HG03558 (cell line): ENCODE measurements at regions not wholly inside any gene's neighbourhood (a gene's known extent, or its start where the extent isn't known, plus 50 kb on each side); places are given as distances from the start of the nearest gene placed in this dataset.
"Not testable (repeated sequence)": the region's sequence is repeated elsewhere in the genome, so short reads cannot be mapped to it uniquely, and the experiment has no call there.

Experiments used
- ATAC-seq: cut with Tn5 transposase; IDR thresholded peaks from one replicate; pipeline ENCODE4 v1.9.1; 2021; ENCODE audit warnings: moderate number of reproducible peaks; ENCODE audit not compliant: unreplicated experiment; ENCODE audit errors: extremely low read depth

- no peak for ATAC-seq
Observed at GRCh38 chr15:35286721-35287120, 201.6 kb upstream of the NANOGP8 start.

- no peak for ATAC-seq
Observed at GRCh38 chr15:35282965-35283496, 197.9 kb upstream of the NANOGP8 start.

- ATAC-seq, result no peak
Observed at GRCh38 chr15:35281515-35281914, 196.4 kb upstream of the NANOGP8 start.

GRCh38 chr15:35279811-35280210 lies 194.7 kb upstream of the NANOGP8 start:
- ATAC-seq, result no peak

GRCh38 chr15:35271371-35272043 lies 186.4 kb upstream of the NANOGP8 start:
- ATAC-seq, result no peak

GRCh38 chr15:35260941-35261340 lies 175.8 kb upstream of the NANOGP8 start:
- no peak for ATAC-seq

GRCh38 chr15:35260274-35260673 lies 175.2 kb upstream of the NANOGP8 start:
- ATAC-seq, result not testable (repeated sequence)

GRCh38 chr15:35256551-35256950 lies 171.5 kb upstream of the NANOGP8 start:
- ATAC-seq, result no peak

GRCh38 chr15:35256141-35256540 lies 171.0 kb upstream of the NANOGP8 start:
- ATAC-seq, result no peak

GRCh38 chr15:35254908-35255307 lies 169.8 kb upstream of the NANOGP8 start:
- ATAC-seq, result not testable (repeated sequence)

GRCh38 chr15:35254062-35254461 lies 169.0 kb upstream of the NANOGP8 start:
- no peak for ATAC-seq

- ATAC-seq, result no peak
Observed at GRCh38 chr15:35252351-35252865, 167.3 kb upstream of the NANOGP8 start.

GRCh38 chr15:35247150-35247549 lies 162.1 kb upstream of the NANOGP8 start:
- ATAC-seq, result no peak

GRCh38 chr15:35246451-35246850 lies 161.4 kb upstream of the NANOGP8 start:
- no peak for ATAC-seq

GRCh38 chr15:35245681-35246080 lies 160.6 kb upstream of the NANOGP8 start:
- not testable (repeated sequence) for ATAC-seq

GRCh38 chr15:35244227-35244626 lies 159.1 kb upstream of the NANOGP8 start:
- no peak for ATAC-seq

- no peak for ATAC-seq
Observed at GRCh38 chr15:35243758-35244157, 158.7 kb upstream of the NANOGP8 start.

- not testable (repeated sequence) for ATAC-seq
Observed at GRCh38 chr15:35239693-35240092, 154.6 kb upstream of the NANOGP8 start.

GRCh38 chr15:35238448-35238847 lies 153.4 kb upstream of the NANOGP8 start:
- ATAC-seq, result not testable (repeated sequence)

GRCh38 chr15:35229085-35229484 lies 144.0 kb upstream of the NANOGP8 start:
- ATAC-seq, result no peak

- no peak for ATAC-seq
Observed at GRCh38 chr15:35218215-35218614, 133.1 kb upstream of the NANOGP8 start.

- no peak for ATAC-seq
Observed at GRCh38 chr15:35215093-35215492, 130.0 kb upstream of the NANOGP8 start.
